CD4-positive, alpha-beta T cell (primary cell): ENCODE measurements at regions not wholly inside any gene's neighbourhood (a gene's known extent, or its start where the extent isn't known, plus 50 kb on each side); places are given as distances from the start of the nearest gene placed in this dataset.

ENCODE experiments used
- ATAC-seq: fragments of 200-7000 bp; cut with Tn5 transposase; one replicate; pipeline ENCODE4 v1.10.0; 2022; ENCODE audit warnings: mild to moderate bottlenecking; ENCODE audit not compliant: poor library complexity
- CTCF ChIA-PET: fragments of 350-600 bp; sonication (Branson Sonifier 250); formaldehyde crosslinking; loops from one replicate; lab custom pipeline; 2021; ENCODE audit warnings: antibody characterized with exemption, inconsistent platforms; lab: Charles Lee
- POLR2A ChIA-PET: fragments of 350-600 bp; sonication (Branson Sonifier 250); formaldehyde crosslinking; loops from one replicate; lab custom pipeline; 2021; ENCODE audit warnings: antibody characterized with exemption, inconsistent platforms; lab: Charles Lee
- DNase-seq, 14 experiments: peaks; one replicate each; pipeline ENCODE4 v3.0.0-alpha.2; 2013 to 2020; ENCODE audit warnings: mixed read lengths in 2 of 14
- H3K27ac ChIP-seq, 2 donors: one replicate each; pipeline versions ENCODE4 v1.5.1 to v1.7.0; 2013; ENCODE audit warnings: low read length in 2 of 2, low read depth in 1 of 2, mild to moderate bottlenecking in 1 of 2
- H3K27me3 ChIP-seq, 2 experiments: 1 replicate in 1 of 2; 2 replicates in 1 of 2; pipeline versions ENCODE4 v1.6.1 to v1.7.0; 2013; ENCODE audit warnings: low read length in 2 of 2, control low read depth in 1 of 2, mild to moderate bottlenecking in 1 of 2, moderate library complexity in 1 of 2; ENCODE audit not compliant: insufficient read depth in 2 of 2, control insufficient read depth in 1 of 2
- H3K36me3 ChIP-seq: one replicate; pipeline ENCODE4 v1.6.1; 2013; ENCODE audit warnings: low read length, control low read depth; ENCODE audit not compliant: insufficient read depth
- H3K4me1 ChIP-seq: one replicate; pipeline ENCODE4 v1.6.1; 2013; ENCODE audit warnings: low read length, control low read depth; ENCODE audit not compliant: insufficient read depth
- H3K4me3 ChIP-seq: one replicate; pipeline ENCODE4 v1.5.1; 2013; ENCODE audit warnings: mild to moderate bottlenecking, low read length, moderate library complexity
- H3K9me3 ChIP-seq, 2 experiments: 1 replicate in 1 of 2; 2 replicates in 1 of 2; pipeline versions ENCODE4 v1.6.1 to v1.7.0; 2013; ENCODE audit warnings: low read length in 2 of 2, mild to moderate bottlenecking in 2 of 2, control low read depth in 1 of 2, moderate library complexity in 1 of 2; ENCODE audit not compliant: control insufficient read depth in 1 of 2, insufficient read depth in 1 of 2
- H3K27ac Mint-ChIP-seq: one replicate; pipeline ENCODE4 v1.8.0; 2020; ENCODE audit warnings: mixed read lengths
- H3K27me3 Mint-ChIP-seq: one replicate; pipeline ENCODE4 v1.8.0; 2021; ENCODE audit warnings: mixed read lengths
- H3K36me3 Mint-ChIP-seq: one replicate; pipeline ENCODE4 v1.8.0; 2021; ENCODE audit warnings: low read depth, mixed read lengths
- H3K4me1 Mint-ChIP-seq: one replicate; pipeline ENCODE4 v1.8.0; 2021; ENCODE audit warnings: low read depth, mixed read lengths
- H3K4me3 Mint-ChIP-seq: one replicate; pipeline ENCODE4 v1.8.0; 2020; ENCODE audit warnings: mild to moderate bottlenecking, mixed read lengths
- H3K9me3 Mint-ChIP-seq: one replicate; pipeline ENCODE4 v1.8.0; 2020; ENCODE audit warnings: mixed read lengths
- CTCF ChIP-seq: fragments of 200-600 bp; IDR thresholded peaks from one replicate; pipeline ENCODE4 v1.8.0; 2022; ENCODE audit warnings: antibody characterized with exemption, mild to moderate bottlenecking
- intact Hi-C, 2 experiments: fragments of 100-400 bp; cut with DNase I in 1 of 2; cut with micrococcal nuclease in 1 of 2; formaldehyde crosslinking; loops; one replicate each; pipeline versions ENCODE4 v1.15.1 to v1.9.0; 2023 to 2025; cut with DNase I, micrococcal nuclease

GRCh38 chr2:11904941-11905340 is 158.5 kb downstream of the LPIN1 start:
- intact Hi-C loops = no loop called here
- Mint-ChIP-seq H3K4me1 (no peaks in the 10 kb centered on the region), H3K27me3 (no peaks in the 10 kb centered on the region), H3K4me3 (no peak overlapping the region), H3K36me3 (no peaks in the 10 kb centered on the region), H3K27ac (no peak overlapping the region), H3K9me3 (no peaks in the 10 kb centered on the region)
- Histone ChIP-seq H3K4me1 (no peaks in the 10 kb centered on the region), H3K9me3 (no peaks in the 10 kb centered on the region), H3K4me3 (no peak overlapping the region), H3K27ac (no peak overlapping the region), H3K36me3 (no peaks in the 10 kb centered on the region), H3K27me3 (no peaks in the 10 kb centered on the region)
- no peak for ATAC-seq
- no peak for TF ChIP-seq CTCF
- ChIA-PET POLR2A (no interaction called here), CTCF (interaction anchor here (1.5 kb wide), 1 partner anchor 19 kb away, joined by 3 read pairs; no protein-coding TSS in a partner anchor)
- no peak for DNase-seq

GRCh38 chr2:11907190-11907589 is 160.8 kb downstream of the LPIN1 start:
- DNase-seq (peak in 2 of 14 experiments; percentile 15 to 20), ATAC-seq (no peak)
- H3K27me3 ChIP-seq = no peaks in the 10 kb centered on the region
- TF ChIP-seq CTCF = no peak
- intact Hi-C loops = no loop called here
- ChIA-PET CTCF (no interaction called here), POLR2A (no interaction called here)
- no peaks in the 10 kb centered on the region for H3K4me1 Mint-ChIP-seq
- H3K36me3 Mint-ChIP-seq = no peaks in the 10 kb centered on the region
- H3K4me3 Mint-ChIP-seq = no peak overlapping the region
- no peak overlapping the region for H3K4me3 ChIP-seq
- H3K27ac Mint-ChIP-seq = no peak overlapping the region
- H3K9me3 Mint-ChIP-seq = no peaks in the 10 kb centered on the region
- no peaks in the 10 kb centered on the region for H3K4me1 ChIP-seq
- H3K9me3 ChIP-seq = no peaks in the 10 kb centered on the region
- no peak overlapping the region for H3K27ac ChIP-seq
- no peaks in the 10 kb centered on the region for H3K36me3 ChIP-seq
- no peaks in the 10 kb centered on the region for H3K27me3 Mint-ChIP-seq

- H3K27ac ChIP-seq = no peak overlapping the region
- no peaks in the 10 kb centered on the region for H3K27me3 Mint-ChIP-seq
- H3K27me3 ChIP-seq = no peaks in the 10 kb centered on the region
- no peaks in the 10 kb centered on the region for H3K36me3 Mint-ChIP-seq
- H3K4me3 ChIP-seq = no peak overlapping the region
- no peak overlapping the region for H3K4me3 Mint-ChIP-seq
- POLR2A ChIA-PET = no interaction called here
- no peak for TF ChIP-seq CTCF
- no peaks in the 10 kb centered on the region for H3K9me3 ChIP-seq
- CTCF ChIA-PET = no interaction called here
- no peaks in the 10 kb centered on the region for H3K4me1 ChIP-seq
- DNase-seq = no peak
- H3K4me1 Mint-ChIP-seq = no peaks in the 10 kb centered on the region
- intact Hi-C loops = no loop called here
- peaks cover 6% of the 10 kb centered on the region for H3K9me3 Mint-ChIP-seq
- no peak overlapping the region for H3K27ac Mint-ChIP-seq
- no peaks in the 10 kb centered on the region for H3K36me3 ChIP-seq
- no peak for ATAC-seq
Observed at GRCh38 chr2:11910971-11911370, 164.5 kb downstream of the LPIN1 start.
